ENCODE measurements at regions not wholly inside any gene's neighbourhood (a gene's known extent, or its start where the extent isn't known, plus 50 kb on each side); places are given as distances from the start of the nearest gene placed in this dataset.

- DNase-seq, result no peak
Observed at GRCh38 chr5:136682986-136683385, 317.6 kb upstream of the TRPC7 start.

- DNase-seq, result no peak
Observed at GRCh38 chr5:136679233-136679632, 313.9 kb upstream of the TRPC7 start.

GRCh38 chr5:136677217-136677616, 311.9 kb upstream of the TRPC7 start:
- DNase-seq, result no peak

GRCh38 chr5:136676685-136677084, 311.3 kb upstream of the TRPC7 start:
- no peak for DNase-seq

- DNase-seq, result no peak
Observed at GRCh38 chr5:136675769-136676168, 310.4 kb upstream of the TRPC7 start.

- DNase-seq, result no peak
Observed at GRCh38 chr5:136674178-136674577, 308.8 kb upstream of the TRPC7 start.

- no peak for DNase-seq
Observed at GRCh38 chr5:136667789-136668188, 302.4 kb upstream of the TRPC7 start.

- no peak for DNase-seq
Observed at GRCh38 chr5:136666970-136667620, 301.8 kb upstream of the TRPC7 start.

GRCh38 chr5:136665331-136665730, 300.0 kb upstream of the TRPC7 start:
- DNase-seq, result no peak

GRCh38 chr5:136661026-136661425, 295.7 kb upstream of the TRPC7 start:
- no peak for DNase-seq

GRCh38 chr5:136656811-136657210, 291.5 kb upstream of the TRPC7 start:
- no peak for DNase-seq

GRCh38 chr5:136655468-136655867, 290.1 kb upstream of the TRPC7 start:
- no peak for DNase-seq

GRCh38 chr5:136646915-136647314, 281.6 kb upstream of the TRPC7 start:
- no peak for DNase-seq

- no peak for DNase-seq
Observed at GRCh38 chr5:136642976-136643375, 277.6 kb upstream of the TRPC7 start.

- DNase-seq, result no peak
Observed at GRCh38 chr5:136639616-136640015, 274.3 kb upstream of the TRPC7 start.

GRCh38 chr5:136638084-136638483, 272.7 kb upstream of the TRPC7 start:
- DNase-seq, result no peak

GRCh38 chr5:136636001-136636400, 270.7 kb upstream of the TRPC7 start:
- no peak for DNase-seq

- DNase-seq, result no peak
Observed at GRCh38 chr5:136631186-136631585, 265.8 kb upstream of the TRPC7 start.

- DNase-seq, result no peak
Observed at GRCh38 chr5:136629125-136629792, 263.9 kb upstream of the TRPC7 start.

GRCh38 chr5:136626531-136626930, 261.2 kb upstream of the TRPC7 start:
- DNase-seq, result no peak

- no peak for DNase-seq
Observed at GRCh38 chr5:136622747-136623146, 257.4 kb upstream of the TRPC7 start.

GRCh38 chr5:136621743-136622142, 256.4 kb upstream of the TRPC7 start:
- no peak for DNase-seq

- no peak for DNase-seq
Observed at GRCh38 chr5:136620621-136621020, 255.3 kb upstream of the TRPC7 start.

GRCh38 chr5:136620016-136620419, 254.7 kb upstream of the TRPC7 start:
- DNase-seq, result no peak

- DNase-seq, result no peak
Observed at GRCh38 chr5:136619556-136619955, 254.2 kb upstream of the TRPC7 start.
